CD8-positive, alpha-beta memory T cell (primary cell): ENCODE measurements at regions not wholly inside any gene's neighbourhood (a gene's known extent, or its start where the extent isn't known, plus 50 kb on each side); places are given as distances from the start of the nearest gene placed in this dataset.

Experiments
- CTCF ChIA-PET: fragments of 350-600 bp; sonication (Branson Sonifier 250); formaldehyde crosslinking; loops from one replicate; lab custom pipeline; 2021; ENCODE audit warnings: antibody characterized with exemption; lab: Charles Lee
- POLR2A ChIA-PET: fragments of 350-600 bp; sonication (Branson Sonifier 250); formaldehyde crosslinking; loops from one replicate; lab custom pipeline; 2021; ENCODE audit warnings: antibody characterized with exemption; lab: Charles Lee
- DNase-seq, 5 donors: peaks; one replicate each; pipeline versions ENCODE4 v3.0.0 to v3.0.0-alpha.2; 2020 to 2022; ENCODE audit warnings: mixed read lengths in 1 of 5
- H3K27ac ChIP-seq: one replicate; pipeline ENCODE4 v1.7.0; 2013; ENCODE audit warnings: low read depth, mild to moderate bottlenecking, low read length, moderate library complexity
- H3K27me3 ChIP-seq: 2 replicates; pipeline ENCODE4 v1.7.0; 2013; ENCODE audit warnings: low read length, mild to moderate bottlenecking; ENCODE audit not compliant: insufficient read depth, poor library complexity, severe bottlenecking
- H3K36me3 ChIP-seq: 2 replicates; pipeline ENCODE4 v1.7.0; 2013; ENCODE audit warnings: mild to moderate bottlenecking, low read length, moderate library complexity; ENCODE audit not compliant: insufficient read depth
- H3K4me1 ChIP-seq: 2 replicates; pipeline ENCODE4 v1.7.0; 2013; ENCODE audit warnings: mild to moderate bottlenecking, low read length, moderate library complexity; ENCODE audit not compliant: insufficient read depth
- H3K4me3 ChIP-seq: 2 replicates; pipeline ENCODE4 v1.7.0; 2013; ENCODE audit warnings: mild to moderate bottlenecking, low read length
- H3K9me3 ChIP-seq: 2 replicates; pipeline ENCODE4 v1.7.0; 2013; ENCODE audit warnings: mild to moderate bottlenecking, low read length
- H3K27ac Mint-ChIP-seq, 8 donors: one replicate each; pipeline ENCODE4 v1.8.0; 2020 to 2021; ENCODE audit warnings: mixed read lengths in 8 of 8, mild to moderate bottlenecking in 6 of 8, inconsistent platforms in 3 of 8, moderate library complexity in 3 of 8
- H3K27me3 Mint-ChIP-seq, 2 donors: one replicate each; pipeline ENCODE4 v1.8.0; 2020 to 2021; ENCODE audit warnings: mixed read lengths in 2 of 2, mild to moderate bottlenecking in 1 of 2, moderate library complexity in 1 of 2
- H3K36me3 Mint-ChIP-seq, 3 donors: one replicate each; pipeline ENCODE4 v1.8.0; 2020 to 2021; ENCODE audit warnings: mixed read lengths in 3 of 3, inconsistent platforms in 1 of 3, mild to moderate bottlenecking in 1 of 3
- H3K4me1 Mint-ChIP-seq, 3 donors: one replicate each; pipeline ENCODE4 v1.8.0; 2020 to 2021; ENCODE audit warnings: mixed read lengths in 3 of 3, inconsistent platforms in 1 of 3, mild to moderate bottlenecking in 1 of 3
- H3K4me3 Mint-ChIP-seq, 7 donors: one replicate each; pipeline ENCODE4 v1.8.0; 2020 to 2021; ENCODE audit warnings: mixed read lengths in 7 of 7, mild to moderate bottlenecking in 6 of 7, moderate library complexity in 4 of 7, inconsistent platforms in 2 of 7
- H3K9me3 Mint-ChIP-seq, 5 donors: one replicate each; pipeline ENCODE4 v1.8.0; 2020 to 2022; ENCODE audit warnings: mixed read lengths in 5 of 5, mild to moderate bottlenecking in 3 of 5, moderate library complexity in 2 of 5, inconsistent platforms in 1 of 5

DNA sequence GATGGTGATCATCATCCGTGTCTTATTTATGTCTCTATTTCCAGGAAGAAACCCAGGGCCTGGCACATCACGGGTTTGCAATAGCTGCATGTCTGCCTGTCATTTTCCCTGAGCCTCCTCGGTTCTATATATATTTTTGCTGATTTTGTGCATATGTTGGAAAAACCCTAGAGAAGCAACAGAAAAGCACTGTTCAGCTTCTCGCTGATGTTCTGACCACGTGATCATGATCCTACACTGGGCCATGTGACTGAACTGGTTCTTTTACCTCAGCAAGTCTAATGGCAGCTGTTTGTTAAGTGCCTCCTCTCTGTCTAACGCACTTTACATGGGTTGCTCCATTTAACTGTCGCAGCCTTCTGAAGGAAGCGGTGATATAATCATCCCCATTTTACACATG lies 71.3 kb downstream of the CMPK2 start:
- no peak overlapping the region for H3K4me3 Mint-ChIP-seq
- Histone ChIP-seq H3K27me3 (no peaks in the 10 kb centered on the region), H3K36me3 (no peaks in the 10 kb centered on the region), H3K4me1 (no peaks in the 10 kb centered on the region), H3K27ac (no peak overlapping the region), H3K4me3 (no peak overlapping the region), H3K9me3 (no peaks in the 10 kb centered on the region)
- no peaks in the 10 kb centered on the region for H3K36me3 Mint-ChIP-seq
- CTCF ChIA-PET: interaction anchor here (0.6 kb wide), 1 partner anchor 29 kb away, joined by 3 read pairs; no protein-coding TSS in a partner anchor
- H3K27me3 Mint-ChIP-seq: peaks cover 15 to 24% of the 10 kb centered on the region in 2 donors
- POLR2A ChIA-PET: no interaction called here
- no peaks in the 10 kb centered on the region for H3K4me1 Mint-ChIP-seq
- H3K9me3 Mint-ChIP-seq: no peaks in the 10 kb centered on the region
- no peak for DNase-seq
- H3K27ac Mint-ChIP-seq: no peak overlapping the region
